Activated CD8-positive, alpha-beta memory T cell treated with anti-CD3 and anti-CD28 coated beads, Interleukin-2, amount 50 U/mL, for 24 hours (primary cell): ENCODE measurements at regions not wholly inside any gene's neighbourhood (a gene's known extent, or its start where the extent isn't known, plus 50 kb on each side); places are given as distances from the start of the nearest gene placed in this dataset.
"Not testable (repeated sequence)": the region's sequence is repeated elsewhere in the genome, so short reads cannot be mapped to it uniquely, and the experiment has no call there.

ENCODE experiments used
- DNase-seq: peaks from one replicate; pipeline ENCODE4 v3.0.0-alpha.2; 2020; ENCODE audit errors: extremely low read depth

- DNase-seq, result no peak
Measured at GRCh38 chr22:23500508-23501260, 79.4 kb downstream of the IGLL1 start.

- no peak for DNase-seq
Measured at GRCh38 chr22:23499845-23500500, 80.1 kb downstream of the IGLL1 start.

GRCh38 chr22:23498811-23499798 lies 81.0 kb downstream of the IGLL1 start:
- no peak for DNase-seq

- DNase-seq, result not testable (repeated sequence)
Measured at GRCh38 chr22:23497889-23498288, 82.2 kb downstream of the IGLL1 start.

GRCh38 chr22:23497016-23497885 lies 82.8 kb downstream of the IGLL1 start:
- DNase-seq, result no peak

GRCh38 chr22:23496445-23496833 lies 83.7 kb downstream of the IGLL1 start:
- no peak for DNase-seq

GRCh38 chr22:23495614-23496444 lies 84.3 kb downstream of the IGLL1 start:
- no peak for DNase-seq

- no peak for DNase-seq
Measured at GRCh38 chr22:23494930-23495266, 85.2 kb downstream of the IGLL1 start.

- no peak for DNase-seq
Measured at GRCh38 chr22:23485490-23485889, 94.6 kb downstream of the IGLL1 start.

- DNase-seq, result no peak
Measured at GRCh38 chr22:23484651-23485050, 95.4 kb downstream of the IGLL1 start.

- DNase-seq, result no peak
Measured at GRCh38 chr22:23481369-23481768, 98.7 kb downstream of the IGLL1 start.

- no peak for DNase-seq
Measured at GRCh38 chr22:23478175-23478574, 101.9 kb downstream of the IGLL1 start.

- DNase-seq, result not testable (repeated sequence)
Measured at GRCh38 chr22:23474531-23474930, 105.6 kb downstream of the IGLL1 start.

GRCh38 chr22:23473901-23474300 lies 106.2 kb downstream of the IGLL1 start:
- DNase-seq, result no peak

- not testable (repeated sequence) for DNase-seq
Measured at GRCh38 chr22:23472376-23472775, 107.7 kb downstream of the IGLL1 start.

GRCh38 chr22:23471698-23472097 lies 108.4 kb downstream of the IGLL1 start:
- no peak for DNase-seq

- DNase-seq, result no peak
Measured at GRCh38 chr22:23470811-23471389, 109.2 kb downstream of the IGLL1 start.

- DNase-seq, result no peak
Measured at GRCh38 chr22:23467721-23468294, 112.3 kb downstream of the IGLL1 start.

- DNase-seq, result no peak
Measured at GRCh38 chr22:23466351-23466750, 113.7 kb downstream of the IGLL1 start.

- not testable (repeated sequence) for DNase-seq
Measured at GRCh38 chr22:23464796-23465195, 115.3 kb downstream of the IGLL1 start.
